Cardiac septum (tissue), 1 donor: ENCODE measurements at regions not wholly inside any gene's neighbourhood (a gene's known extent, or its start where the extent isn't known, plus 50 kb on each side); places are given as distances from the start of the nearest gene placed in this dataset.
"Not testable (repeated sequence)": the region's sequence is repeated elsewhere in the genome, so short reads cannot be mapped to it uniquely, and the experiment has no call there.

Experiments
- DNase-seq: peaks from one replicate; pipeline ENCODE4 v3.0.0-alpha.2; 2020; ENCODE audit warnings: low spot score
- intact Hi-C: fragments of 100-400 bp; cut with DNase I; formaldehyde crosslinking; loops from one replicate; pipeline ENCODE4 v1.14.0; 2022
- donor health status: DM: no; HTN: no; CAD: no.

DNA sequence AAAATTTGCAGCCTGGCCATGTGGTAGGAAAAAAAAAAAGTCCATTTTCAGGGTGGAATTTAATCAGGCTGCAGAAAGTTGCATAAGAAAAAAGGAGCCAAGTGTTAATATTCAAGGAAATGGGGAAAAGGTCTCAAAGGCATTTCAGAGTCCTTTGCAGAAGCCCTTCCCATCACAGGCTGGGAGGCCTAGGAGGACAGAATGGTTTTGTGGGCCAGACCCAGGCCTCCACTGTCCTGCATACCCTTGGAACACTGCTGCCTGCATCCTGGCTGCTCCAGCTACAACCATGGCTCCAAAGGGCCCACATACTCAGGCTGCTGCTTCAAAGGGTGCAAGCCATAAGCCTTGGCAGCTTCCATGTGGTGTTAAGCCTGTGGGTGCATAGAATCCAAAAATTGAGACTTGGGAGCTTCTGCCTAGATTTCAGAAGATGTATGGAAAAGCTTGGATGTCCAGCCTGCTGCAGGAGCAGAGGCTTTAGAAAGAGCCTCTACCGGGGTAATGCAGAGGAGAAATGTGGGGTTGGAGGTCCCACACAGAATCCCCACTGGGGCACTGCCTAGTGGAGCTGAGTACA is 239.0 kb upstream of the STXBP5 start:
- no peak for DNase-seq
- intact Hi-C loops: no loop called here

DNA sequence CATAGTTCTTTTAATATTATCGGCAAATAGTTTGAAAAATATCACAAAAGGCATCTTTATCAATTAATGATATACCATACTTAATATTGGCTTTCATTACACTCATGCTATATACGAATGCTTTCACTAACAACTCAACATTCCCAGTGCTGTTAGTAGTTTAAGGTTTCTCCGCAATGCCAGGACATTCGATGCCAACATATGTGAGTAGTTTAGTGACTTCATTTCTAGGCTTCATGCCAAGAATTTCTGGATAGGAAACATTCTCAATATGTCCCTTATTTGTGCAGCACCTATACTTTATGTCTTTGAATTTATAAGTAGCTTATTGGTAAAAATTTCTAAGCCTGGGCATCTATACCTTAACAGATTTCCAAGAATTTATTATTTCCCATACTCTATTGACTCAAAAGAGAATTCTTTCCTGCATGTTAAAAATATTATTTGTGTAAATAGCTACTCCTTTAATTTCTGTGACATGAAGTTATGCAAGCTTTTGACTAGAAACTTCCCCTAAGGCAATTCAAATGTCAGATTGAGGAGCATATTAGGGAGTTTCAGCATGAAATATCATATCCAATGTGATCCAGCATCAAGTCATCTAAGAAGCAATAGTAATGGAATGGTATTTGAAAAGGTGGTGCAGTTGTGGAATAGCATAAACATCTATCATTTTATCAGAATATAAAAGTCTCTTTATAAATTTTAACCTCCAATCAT is 236.0 kb upstream of the STXBP5 start:
- intact Hi-C loops: no loop called here

DNA sequence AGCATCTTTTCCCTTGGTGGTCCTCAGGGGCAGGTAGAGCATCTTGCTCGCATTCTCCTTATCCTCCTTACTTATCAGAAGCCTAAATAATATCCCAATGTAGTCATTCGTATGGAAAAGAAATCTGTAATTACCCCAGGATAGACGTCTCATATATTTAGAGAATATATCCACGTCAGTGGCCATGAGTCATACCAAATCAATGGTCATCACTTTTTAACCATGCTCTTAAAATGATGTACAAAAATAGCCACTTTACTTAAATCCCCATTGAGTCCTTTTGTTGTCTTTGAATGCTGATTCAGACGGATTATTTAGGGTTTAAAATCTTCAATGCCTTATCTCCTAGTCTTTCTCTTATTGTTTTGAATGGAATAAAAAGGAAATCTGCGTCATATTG is 231.7 kb upstream of the STXBP5 start:
- DNase-seq: no peak
- intact Hi-C loops: no loop called here

More for the DNA sequence above, 236.0 kb upstream of the STXBP5 start:
- no peak for DNase-seq

DNA sequence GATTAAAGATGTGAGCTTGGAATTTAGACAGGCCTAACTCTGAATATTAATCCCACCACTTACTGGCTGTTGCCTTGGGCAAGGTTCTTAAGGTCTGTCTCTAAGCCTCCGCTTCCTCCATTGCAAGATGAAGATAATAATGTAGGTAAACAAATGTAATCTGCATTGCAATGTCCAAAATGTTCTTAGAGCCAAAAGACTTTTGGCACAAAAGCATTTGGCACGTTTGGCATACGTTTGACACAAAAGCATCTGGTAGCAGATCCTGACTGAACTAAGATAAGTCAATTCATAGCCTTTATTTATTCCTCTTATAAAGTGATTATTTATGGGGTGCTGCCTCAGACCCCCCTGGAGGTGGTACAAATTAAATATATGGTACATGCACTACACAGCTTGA is 229.9 kb upstream of the STXBP5 start:
- intact Hi-C loops: no loop called here
- no peak for DNase-seq

DNA sequence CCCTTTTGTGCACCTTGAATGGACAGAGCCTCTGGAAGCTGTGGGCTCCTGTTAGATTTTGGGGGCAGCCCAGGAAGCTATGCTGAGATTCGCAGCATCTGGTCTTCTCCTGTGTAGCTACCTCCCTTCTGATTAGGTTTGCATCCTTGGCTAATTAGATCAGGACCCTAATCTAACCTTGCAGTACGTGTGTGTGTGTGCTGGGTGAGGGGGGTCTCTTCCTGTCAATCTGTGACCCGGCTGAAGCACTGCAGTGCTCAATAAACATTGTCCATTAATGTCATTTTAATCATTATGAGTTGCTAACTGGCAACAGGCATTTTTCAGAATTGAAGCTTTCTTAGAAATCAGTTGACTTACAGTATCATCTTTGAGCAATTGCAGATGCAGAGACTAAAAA is 229.1 kb upstream of the STXBP5 start:
- no peak for DNase-seq
- intact Hi-C loops: no loop called here

DNA sequence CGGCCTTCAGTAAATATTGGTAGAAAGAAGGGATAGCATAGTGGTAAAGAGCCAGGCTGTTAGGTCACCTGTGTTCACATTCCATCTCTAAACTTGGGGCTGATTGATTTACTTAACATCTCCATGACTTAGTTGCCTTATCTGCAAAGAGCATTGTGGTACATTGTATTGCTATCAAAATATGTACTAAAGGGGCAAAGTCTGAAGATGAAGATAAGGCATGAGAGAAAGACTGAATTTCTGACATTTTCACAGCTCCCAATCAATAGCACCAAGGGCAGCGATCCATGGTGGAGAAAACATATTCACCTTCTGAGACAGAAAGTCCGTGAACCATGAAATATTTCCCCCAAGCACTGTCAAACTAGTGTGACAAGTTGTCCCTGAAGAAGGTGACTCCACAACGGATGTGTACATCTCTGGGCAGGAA is 223.3 kb upstream of the STXBP5 start:
- DNase-seq: no peak

DNA sequence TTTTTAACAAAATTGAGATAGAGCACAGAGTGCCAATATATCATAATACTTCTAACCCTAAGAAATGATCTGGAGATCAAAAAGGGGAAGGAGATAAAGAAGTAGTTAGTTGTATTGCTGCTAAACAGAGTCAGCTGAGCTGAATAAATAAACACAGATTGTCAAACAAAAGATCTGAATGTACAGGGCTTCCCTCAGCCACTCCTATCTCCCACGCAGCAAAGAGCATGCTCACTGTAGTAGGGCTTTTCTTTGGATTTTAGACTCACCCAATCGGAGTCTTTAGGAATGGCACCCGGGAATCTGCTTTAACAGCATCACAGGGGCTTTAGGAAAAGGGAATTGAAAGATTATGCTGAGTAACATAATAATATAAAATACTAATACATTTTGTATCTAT is 222.2 kb upstream of the STXBP5 start:
- intact Hi-C loops: no loop called here
- DNase-seq: no peak

More for the DNA sequence above, 223.3 kb upstream of the STXBP5 start:
- intact Hi-C loops: no loop called here

DNA sequence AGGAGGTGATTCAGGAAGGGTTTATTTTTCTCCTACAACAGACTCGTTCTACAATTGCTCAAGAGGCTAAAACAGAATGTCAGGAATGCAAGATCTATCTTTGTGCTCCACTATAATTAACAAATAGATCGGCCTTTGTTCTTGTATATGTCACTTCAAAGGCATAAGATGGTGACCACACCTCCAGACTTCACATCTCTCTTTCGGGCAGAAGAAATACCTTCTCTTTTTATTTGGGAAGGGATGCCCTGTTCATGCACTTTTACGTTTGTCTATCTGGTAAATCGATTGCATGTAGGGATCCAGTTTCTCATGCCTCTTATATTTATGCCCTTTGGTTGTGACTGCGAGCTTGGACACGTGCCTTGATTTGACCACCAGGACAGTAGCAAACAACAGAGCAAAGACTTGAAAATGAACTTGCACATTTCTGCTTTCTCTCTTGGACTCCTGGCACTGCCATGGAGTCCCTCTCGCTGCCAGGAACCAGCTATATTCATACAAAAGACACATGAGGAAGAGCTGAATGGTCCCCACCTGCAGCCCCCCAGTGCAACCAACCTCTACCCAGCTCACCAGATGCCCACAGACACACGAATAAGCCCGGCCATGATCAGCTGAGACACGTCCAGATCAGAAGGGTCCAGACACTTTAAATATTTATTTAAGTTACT is 219.8 kb upstream of the STXBP5 start:
- intact Hi-C loops: no loop called here
- no peak for DNase-seq

DNA sequence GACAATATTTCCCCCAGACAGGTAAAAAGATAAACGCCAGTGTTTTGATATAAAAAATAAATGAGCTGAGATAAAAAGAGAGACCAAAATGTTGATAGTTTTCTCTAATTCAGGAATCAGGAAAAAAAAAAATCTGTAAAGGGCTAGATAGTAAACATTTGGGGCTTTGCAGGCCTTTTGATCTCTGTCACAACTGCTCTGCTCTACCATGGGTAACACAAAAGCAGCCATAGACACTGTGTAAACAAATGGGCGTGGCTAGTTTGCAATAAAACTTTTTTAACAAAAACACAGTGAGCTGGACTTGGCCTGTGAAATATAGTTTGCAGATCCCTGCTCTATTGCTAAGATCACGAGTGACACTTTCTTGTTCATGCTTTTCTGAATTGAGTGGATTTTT is 219.1 kb upstream of the STXBP5 start:
- DNase-seq: no peak
- intact Hi-C loops: no loop called here

DNA sequence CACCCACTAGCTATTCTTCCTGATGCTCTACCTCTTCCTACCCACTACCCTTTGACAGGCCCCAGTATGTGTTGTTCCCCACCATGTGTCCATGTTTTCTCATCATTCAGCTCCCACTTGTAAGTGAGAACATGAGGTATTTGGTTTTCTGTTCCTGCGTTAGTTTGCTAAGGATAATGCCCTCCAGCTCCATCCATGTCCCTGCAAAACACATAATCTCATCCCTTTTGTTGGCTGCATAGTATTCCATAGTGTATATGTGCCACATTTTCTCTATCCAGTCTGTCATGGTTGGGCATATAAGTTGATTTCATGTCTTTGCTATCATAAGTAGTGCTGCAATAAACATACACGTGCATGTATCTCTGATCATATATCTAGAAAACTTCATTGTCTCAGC is 218.3 kb upstream of the STXBP5 start:
- no peak for DNase-seq
- intact Hi-C loops: no loop called here

DNA sequence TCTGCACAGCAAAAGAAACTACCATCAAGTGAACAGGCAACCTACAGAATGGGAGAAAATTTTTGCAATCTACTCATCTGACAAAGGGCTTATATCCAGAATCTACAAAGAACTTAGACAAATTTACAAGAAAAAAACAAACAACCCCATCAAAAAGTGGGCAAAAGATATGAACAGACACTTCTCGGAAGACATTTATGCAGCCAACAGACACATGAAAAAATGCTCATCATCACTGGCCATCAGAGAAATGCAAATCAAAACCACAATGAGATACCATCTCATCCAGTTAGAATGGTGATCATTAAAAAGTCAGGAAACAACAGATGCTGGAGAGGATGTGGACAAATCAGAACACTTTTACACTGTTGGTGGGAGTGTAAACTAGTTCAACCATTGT is 216.3 kb upstream of the STXBP5 start:
- DNase-seq, intact Hi-C loops: not testable (repeated sequence)

DNA sequence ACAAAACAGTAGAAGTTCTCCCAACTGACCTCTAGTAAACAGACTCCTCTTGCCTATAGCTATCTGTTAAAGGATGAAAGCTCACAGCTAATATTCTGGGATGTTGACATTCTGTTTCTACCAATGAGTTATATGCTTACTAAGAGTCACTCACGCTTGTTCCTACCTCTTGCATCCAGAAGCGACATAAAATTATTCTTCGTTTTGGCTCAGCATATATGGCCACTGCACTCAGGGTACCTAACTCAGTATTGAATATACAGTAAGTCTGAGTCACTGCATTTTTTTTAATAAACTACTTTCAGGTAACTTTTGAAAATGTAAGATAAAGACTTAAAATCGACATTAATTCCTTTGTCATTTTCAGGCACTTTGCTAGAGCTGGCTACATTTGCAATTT is 214.4 kb upstream of the STXBP5 start:
- DNase-seq: no peak
- intact Hi-C loops: no loop called here

DNA sequence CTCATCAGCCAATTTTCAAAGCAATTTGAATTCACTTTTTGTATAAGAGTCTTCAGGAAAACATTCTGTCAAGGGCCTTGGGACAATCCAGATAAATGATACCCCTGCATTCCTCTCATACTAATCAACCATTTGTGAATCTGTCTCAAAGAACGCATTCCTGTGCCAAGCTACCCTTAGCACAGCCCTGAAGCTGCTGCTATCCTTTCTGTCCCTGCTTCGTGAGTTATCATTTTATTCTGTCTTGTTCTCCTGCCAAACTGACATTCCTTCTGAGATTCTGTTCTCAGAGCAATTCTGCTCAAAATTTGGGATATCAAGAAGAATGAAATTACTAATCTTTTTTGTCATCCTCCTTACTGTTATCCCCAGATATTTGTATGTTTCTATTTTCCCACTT is 213.9 kb upstream of the STXBP5 start:
- intact Hi-C loops: no loop called here
- no peak for DNase-seq

DNA sequence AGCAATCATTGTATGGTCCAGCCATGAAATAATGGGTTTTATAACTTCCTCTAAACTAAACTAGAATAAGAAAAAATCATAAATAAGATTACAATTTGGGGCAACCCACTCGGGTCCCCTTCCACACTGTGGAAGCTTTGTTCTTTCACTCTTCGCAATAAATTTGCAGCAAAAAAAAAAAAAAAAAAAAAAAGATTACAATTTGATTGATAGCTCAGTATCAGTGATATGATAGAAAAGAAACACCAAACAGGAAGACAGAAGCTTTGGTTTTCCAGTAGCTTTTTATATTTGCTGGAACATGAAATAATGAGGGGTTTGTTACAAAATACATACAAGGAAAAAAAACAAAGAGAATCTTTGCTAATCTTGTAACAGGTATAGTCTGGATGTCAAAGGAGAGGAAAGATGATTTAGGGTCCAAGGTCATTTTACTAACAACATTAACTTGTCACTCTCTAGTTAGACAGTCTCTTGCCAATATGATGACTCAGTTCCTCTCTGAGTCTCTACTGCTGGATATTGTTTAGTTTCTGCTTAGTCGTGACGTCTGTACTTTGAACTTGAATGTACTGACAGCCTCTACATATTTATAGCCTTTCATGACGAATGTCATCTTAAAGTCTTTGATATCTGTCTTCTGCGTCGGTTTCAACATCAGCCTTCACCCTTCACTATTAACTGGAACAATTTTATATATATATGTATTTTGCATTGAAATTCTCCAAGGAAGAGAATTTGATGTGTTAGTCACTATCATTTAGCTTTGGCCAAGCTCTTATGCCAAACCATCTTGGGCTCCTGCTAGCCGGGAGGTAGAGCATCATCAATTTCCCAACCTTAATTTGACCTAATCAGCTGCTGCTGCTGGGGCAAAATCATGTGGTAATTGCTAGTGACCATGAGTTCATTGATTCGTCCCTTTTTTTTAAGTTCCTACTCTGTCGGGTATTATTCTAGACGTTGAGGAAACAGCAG is 213.1 kb upstream of the STXBP5 start:
- intact Hi-C loops: no loop called here
- DNase-seq: no peak

DNA sequence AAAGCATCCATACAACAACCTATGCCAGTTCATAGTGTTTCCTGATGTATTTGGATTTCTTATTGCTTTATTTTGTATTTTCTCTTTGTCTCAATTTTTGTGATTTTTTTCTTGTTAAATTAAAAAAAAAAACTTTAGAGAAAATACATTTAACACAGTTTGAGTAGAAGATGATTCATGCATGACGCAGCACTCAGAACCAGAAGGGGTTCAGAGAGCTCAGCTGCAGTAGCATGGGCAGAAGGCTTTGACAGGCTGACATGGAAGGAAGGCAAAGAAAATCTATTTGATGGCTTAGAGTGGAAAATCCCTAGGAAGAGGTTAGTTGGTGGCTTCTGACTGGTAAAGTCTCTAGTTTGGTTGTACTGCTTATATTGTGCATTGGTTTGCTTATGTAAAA is 207.2 kb upstream of the STXBP5 start:
- intact Hi-C loops: no loop called here
- DNase-seq: no peak

DNA sequence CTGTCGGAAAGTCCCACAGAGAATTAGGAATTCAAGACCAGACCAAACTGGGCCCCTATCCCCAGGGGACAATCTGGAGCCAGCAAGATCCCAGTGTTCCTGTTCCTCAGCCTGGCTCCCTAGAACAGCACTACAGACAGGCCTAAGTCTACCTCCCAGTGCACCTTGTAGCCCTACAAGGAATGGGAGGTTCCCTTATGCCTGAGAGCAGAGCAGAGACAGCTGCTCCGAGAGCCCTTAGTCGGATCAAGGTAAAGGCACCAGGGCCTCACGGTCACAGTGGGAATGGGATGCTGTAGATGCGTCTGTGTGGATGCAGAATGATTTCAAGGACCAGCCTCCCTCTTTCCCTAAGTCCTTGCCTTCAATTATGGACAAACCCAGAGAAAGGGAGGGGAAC is 204.5 kb upstream of the STXBP5 start:
- intact Hi-C loops: no loop called here
- DNase-seq: no peak

DNA sequence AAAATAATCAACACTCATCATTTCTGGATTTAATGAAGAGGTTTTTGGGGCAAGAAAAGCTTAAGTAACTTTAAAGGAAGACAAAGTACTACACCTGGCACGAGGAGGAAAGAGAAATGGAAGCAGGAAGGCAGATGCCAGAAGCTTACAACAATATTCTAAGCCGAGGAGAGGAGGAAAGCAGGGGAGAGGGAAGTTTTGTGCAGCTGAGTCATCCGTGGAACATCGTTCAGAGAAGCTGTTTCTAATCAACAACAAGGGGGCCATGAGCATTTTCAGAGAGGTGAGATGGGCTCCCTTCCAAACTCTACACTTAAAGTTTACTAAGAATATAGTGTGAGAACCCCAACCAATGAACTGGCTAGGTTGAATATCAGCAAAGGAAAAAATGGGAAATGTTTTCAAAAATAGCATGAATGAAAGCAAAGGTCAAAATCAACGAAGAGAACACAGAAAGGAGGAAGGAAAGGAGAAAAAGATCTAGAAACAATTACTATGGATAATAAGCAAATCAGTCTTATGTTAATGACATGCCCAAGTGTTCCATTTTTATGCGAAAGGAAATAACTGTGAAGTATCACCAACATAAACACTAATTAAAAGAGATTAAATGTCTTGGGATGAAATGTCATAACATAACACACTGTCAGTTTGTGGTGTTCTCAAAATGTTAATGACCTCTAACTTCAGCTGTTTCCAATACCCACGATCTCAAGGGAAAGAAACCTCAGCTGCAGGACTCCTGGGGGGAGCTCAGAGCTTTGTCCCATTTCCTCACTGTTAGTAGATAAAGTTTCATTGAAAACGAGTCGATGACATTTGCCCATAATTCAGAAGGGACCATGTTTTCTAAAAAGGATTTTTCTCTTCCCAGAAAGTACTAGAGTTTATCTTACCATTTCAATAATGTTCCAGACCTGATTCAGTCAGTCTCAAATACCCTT is 203.4 kb upstream of the STXBP5 start:
- intact Hi-C loops: no loop called here
- DNase-seq: no peak

DNA sequence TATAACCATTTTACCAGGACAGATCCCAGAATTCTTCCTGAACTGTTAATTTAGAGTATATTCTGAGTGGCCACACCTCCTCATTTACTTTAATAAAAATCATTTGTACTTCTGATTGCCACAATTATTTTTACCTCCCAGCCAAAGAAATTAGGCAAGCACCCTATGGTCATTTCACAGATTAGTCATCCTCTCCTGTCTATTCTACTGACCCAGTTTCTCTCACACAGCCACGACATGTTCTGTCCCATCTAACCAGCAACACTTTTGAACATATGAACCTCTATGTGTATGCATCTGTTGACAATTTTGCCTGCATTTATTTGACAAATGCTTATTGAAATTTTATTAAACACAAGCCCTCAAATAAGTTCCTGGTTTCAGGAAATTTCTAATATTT is 202.6 kb upstream of the STXBP5 start:
- DNase-seq: no peak
- intact Hi-C loops: no loop called here

DNA sequence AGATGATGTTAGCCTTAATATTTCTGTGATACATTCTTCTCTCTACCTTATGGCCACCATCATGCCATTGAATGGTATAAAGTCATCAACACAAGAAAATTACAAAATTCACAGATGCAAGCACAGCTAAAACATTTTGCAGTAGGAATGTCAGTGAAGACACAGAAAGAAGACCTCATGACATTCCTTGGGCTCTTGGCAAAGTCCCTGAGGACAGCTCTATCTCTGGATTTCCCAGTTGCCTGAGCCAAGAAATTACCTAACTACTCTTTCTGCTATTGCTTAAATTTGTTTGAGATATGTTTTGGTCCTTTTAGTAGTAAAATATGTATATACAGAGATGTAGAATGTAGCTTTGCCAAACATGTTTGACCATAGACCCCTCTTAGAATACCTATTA is 201.0 kb upstream of the STXBP5 start:
- DNase-seq: no peak
- intact Hi-C loops: no loop called here
